ACC112 (cell line): ENCODE measurements at regions not wholly inside any gene's neighbourhood (a gene's known extent, or its start where the extent isn't known, plus 50 kb on each side); places are given as distances from the start of the nearest gene placed in this dataset.
"Not testable (repeated sequence)": the region's sequence is repeated elsewhere in the genome, so short reads cannot be mapped to it uniquely, and the experiment has no call there.

Experiments used
- H2AFZ ChIP-seq: fragments of 200-600 bp; sonication (generic); one replicate; pipeline ENCODE4 v1.6.0; 2017; ENCODE audit warnings: antibody characterized with exemption, low read length; ENCODE audit not compliant: unreplicated experiment
- H3K27ac ChIP-seq: fragments of 200-600 bp; sonication (generic); 2 replicates; pipeline ENCODE4 v1.5.1; 2014; ENCODE audit warnings: low read depth, mild to moderate bottlenecking, antibody characterized with exemption, low read length, moderate library complexity
- H3K27me3 ChIP-seq: fragments of 200-600 bp; sonication (generic); 2 replicates; pipeline ENCODE4 v1.6.1; 2014; ENCODE audit warnings: mild to moderate bottlenecking, antibody characterized with exemption, low read length, moderate library complexity, mixed read lengths; ENCODE audit not compliant: insufficient read depth
- H3K36me3 ChIP-seq: fragments of 200-600 bp; sonication (generic); 2 replicates; pipeline ENCODE4 v1.6.1; 2016; ENCODE audit warnings: mild to moderate bottlenecking, antibody characterized with exemption, low read length, moderate library complexity, mixed read lengths; ENCODE audit not compliant: insufficient read depth
- H3K4me1 ChIP-seq: fragments of 200-600 bp; sonication (generic); one replicate; pipeline ENCODE4 v1.6.1; 2016; ENCODE audit warnings: low read length, mixed read lengths; ENCODE audit not compliant: insufficient read depth, unreplicated experiment, control insufficient read depth
- H3K4me3 ChIP-seq: fragments of 200-600 bp; sonication (generic); 2 replicates; pipeline ENCODE4 v1.5.1; 2014; ENCODE audit warnings: mild to moderate bottlenecking, low read depth, low read length
- H3K79me2 ChIP-seq: fragments of 200-600 bp; sonication (generic); one replicate; pipeline ENCODE4 v1.6.0; 2016; ENCODE audit warnings: low read length; ENCODE audit not compliant: control insufficient read depth, unreplicated experiment, insufficient read depth

GRCh38 chr2:175326164-175326563, 144.7 kb upstream of the ATP5MC3 start:
- not testable (repeated sequence) for H3K4me3 ChIP-seq, H3K36me3 ChIP-seq, H3K79me2 ChIP-seq, H3K27ac ChIP-seq, H3K27me3 ChIP-seq, H3K4me1 ChIP-seq, H2AFZ ChIP-seq

- peaks cover 15% of the 10 kb centered on the region; the same call in 1 of the 2 replicates for H3K27me3 ChIP-seq
Measured at GRCh38 chr2:175323162-175323561, 141.7 kb upstream of the ATP5MC3 start.

GRCh38 chr2:175318542-175318941, 137.0 kb upstream of the ATP5MC3 start:
- H3K79me2 ChIP-seq: no peaks in the 10 kb centered on the region
- H3K4me1 ChIP-seq: no peaks in the 10 kb centered on the region
- no peak overlapping the region for H3K4me3 ChIP-seq
- no peak overlapping the region for H2AFZ ChIP-seq
- H3K36me3 ChIP-seq: no peaks in the 10 kb centered on the region
- no peak overlapping the region for H3K27ac ChIP-seq
- peaks cover 39% of the 10 kb centered on the region for H3K27me3 ChIP-seq

More at GRCh38 chr2:175323162-175323561, 141.7 kb upstream of the ATP5MC3 start:
- no peak overlapping the region for H2AFZ ChIP-seq
- H3K36me3 ChIP-seq: no peaks in the 10 kb centered on the region
- H3K4me3 ChIP-seq: no peak overlapping the region
- H3K79me2 ChIP-seq: no peaks in the 10 kb centered on the region
- H3K27ac ChIP-seq: no peak overlapping the region
- H3K4me1 ChIP-seq: no peaks in the 10 kb centered on the region

DNA sequence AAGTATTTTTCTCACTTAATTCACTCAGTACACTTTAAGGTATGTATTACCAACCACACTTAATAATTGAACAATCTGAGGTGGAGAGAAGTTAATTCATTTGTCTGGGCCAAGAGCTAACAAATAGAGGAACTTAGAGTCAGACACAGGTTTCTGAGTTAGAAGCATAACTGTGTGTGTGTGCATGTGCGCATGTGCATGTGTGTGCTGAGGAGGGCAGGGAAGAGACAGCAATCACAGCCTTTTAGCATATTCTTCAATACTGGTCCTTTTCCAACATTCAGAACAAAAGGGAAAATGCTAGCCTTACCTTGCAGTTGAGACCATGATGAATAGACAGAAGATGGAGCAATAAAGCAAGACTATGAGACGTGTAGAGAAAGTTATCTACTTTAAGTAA, 136.2 kb upstream of the ATP5MC3 start:
- no peak overlapping the region for H3K4me3 ChIP-seq
- no peaks in the 10 kb centered on the region for H3K79me2 ChIP-seq
- no peak overlapping the region for H2AFZ ChIP-seq
- peaks cover 47% of the 10 kb centered on the region for H3K27me3 ChIP-seq
- H3K27ac ChIP-seq: no peak overlapping the region
- no peaks in the 10 kb centered on the region for H3K4me1 ChIP-seq
- no peaks in the 10 kb centered on the region for H3K36me3 ChIP-seq

DNA sequence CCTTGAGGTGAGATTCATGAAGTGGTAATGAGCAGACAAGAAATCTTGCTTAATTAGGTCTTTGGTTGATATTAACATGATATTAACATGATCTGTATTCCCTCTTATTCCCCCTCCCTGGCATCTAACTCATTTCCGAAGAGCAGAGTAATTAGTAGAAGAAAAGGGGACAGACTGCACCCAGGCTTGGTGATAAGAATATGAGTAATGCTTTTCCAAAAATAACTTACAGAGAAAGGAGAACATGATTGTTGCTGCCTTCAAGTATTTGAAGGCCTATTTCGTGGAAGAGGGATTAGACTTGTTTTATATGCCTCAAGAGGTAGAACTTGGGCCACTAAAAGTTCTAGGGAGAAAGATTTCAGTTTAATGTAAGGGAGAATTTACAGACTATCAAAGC, 130.6 kb upstream of the ATP5MC3 start:
- Histone ChIP-seq H2AFZ (no peak overlapping the region), H3K27ac (no peak overlapping the region), H3K36me3 (no peaks in the 10 kb centered on the region), H3K4me3 (no peak overlapping the region), H3K4me1 (no peaks in the 10 kb centered on the region), H3K27me3 (peaks cover 67% of the 10 kb centered on the region), H3K79me2 (no peaks in the 10 kb centered on the region)

- no peaks in the 10 kb centered on the region for H3K4me1 ChIP-seq
- no peak overlapping the region for H3K27ac ChIP-seq
- H2AFZ ChIP-seq: no peak overlapping the region
- H3K79me2 ChIP-seq: no peaks in the 10 kb centered on the region
- H3K36me3 ChIP-seq: no peaks in the 10 kb centered on the region
- peaks cover 66% of the 10 kb centered on the region for H3K27me3 ChIP-seq
- H3K4me3 ChIP-seq: no peak overlapping the region
Measured at GRCh38 chr2:175310813-175311504, 129.4 kb upstream of the ATP5MC3 start.

- no peaks in the 10 kb centered on the region for H3K4me1 ChIP-seq
- H3K36me3 ChIP-seq: no peaks in the 10 kb centered on the region
- H3K27me3 ChIP-seq: peaks cover 74% of the 10 kb centered on the region
- H2AFZ ChIP-seq: no peak overlapping the region
- H3K4me3 ChIP-seq: no peak overlapping the region
- H3K79me2 ChIP-seq: no peaks in the 10 kb centered on the region
- no peak overlapping the region for H3K27ac ChIP-seq
Measured at GRCh38 chr2:175309799-175310198, 128.3 kb upstream of the ATP5MC3 start.

- Histone ChIP-seq H3K4me1 (no peaks in the 10 kb centered on the region), H3K27ac (no peak overlapping the region), H3K27me3 (peaks cover 71% of the 10 kb centered on the region), H3K36me3 (no peaks in the 10 kb centered on the region), H2AFZ (no peak overlapping the region), H3K79me2 (no peaks in the 10 kb centered on the region), H3K4me3 (no peak overlapping the region)
Measured at GRCh38 chr2:175308005-175308404, 126.5 kb upstream of the ATP5MC3 start.

GRCh38 chr2:175304541-175304940, 123.0 kb upstream of the ATP5MC3 start:
- no peak overlapping the region for H3K27ac ChIP-seq
- H3K4me1 ChIP-seq: no peaks in the 10 kb centered on the region
- no peaks in the 10 kb centered on the region for H3K79me2 ChIP-seq
- no peak overlapping the region for H2AFZ ChIP-seq
- no peaks in the 10 kb centered on the region for H3K36me3 ChIP-seq
- H3K4me3 ChIP-seq: no peak overlapping the region
- peaks cover 71% of the 10 kb centered on the region for H3K27me3 ChIP-seq

DNA sequence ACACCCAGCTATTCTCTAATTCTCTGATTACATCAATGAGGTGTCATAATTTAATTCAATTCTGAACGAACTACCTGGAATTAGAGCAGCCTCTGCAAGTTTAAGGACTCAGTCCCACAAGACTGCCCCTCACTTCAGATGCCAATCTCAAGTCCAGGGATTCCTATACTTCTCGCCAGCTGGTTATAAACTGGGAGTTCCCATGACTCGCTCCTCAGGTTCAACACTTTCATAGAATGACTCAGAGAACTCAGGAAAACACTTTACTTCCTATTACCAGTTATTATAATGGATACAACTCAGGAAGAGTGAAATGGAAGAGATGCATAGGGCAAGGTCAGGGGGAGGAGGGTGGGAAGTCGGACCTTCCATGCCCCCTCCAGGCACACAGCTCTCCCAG, 112.3 kb upstream of the ATP5MC3 start:
- H3K27me3 ChIP-seq: peaks cover 59% of the 10 kb centered on the region
- no peak overlapping the region for H3K4me3 ChIP-seq
- H3K79me2 ChIP-seq: no peaks in the 10 kb centered on the region
- H3K36me3 ChIP-seq: no peaks in the 10 kb centered on the region
- H3K27ac ChIP-seq: no peak overlapping the region
- no peaks in the 10 kb centered on the region for H3K4me1 ChIP-seq
- no peak overlapping the region for H2AFZ ChIP-seq

DNA sequence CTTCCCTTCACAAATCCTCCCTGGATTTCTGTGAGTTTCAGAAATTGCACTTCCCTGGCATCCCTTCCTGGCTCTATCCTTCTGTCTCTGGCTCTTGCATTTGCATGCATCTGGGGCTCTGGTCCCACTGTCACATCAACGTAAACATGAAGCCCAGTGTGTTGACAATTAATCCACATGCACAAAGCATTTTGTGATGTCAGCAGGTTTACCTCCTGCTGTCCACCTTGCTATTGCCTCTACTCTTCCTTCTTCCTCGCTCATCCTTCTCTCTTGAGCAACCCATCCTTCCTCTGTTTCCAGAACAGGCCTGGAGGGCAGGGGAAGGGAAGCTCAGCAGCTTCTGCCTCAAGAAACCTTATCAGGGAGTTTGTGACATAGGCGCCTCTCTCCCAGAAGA, 111.7 kb upstream of the ATP5MC3 start:
- Histone ChIP-seq H3K4me1 (no peaks in the 10 kb centered on the region), H3K27me3 (peaks cover 65% of the 10 kb centered on the region), H2AFZ (no peak overlapping the region), H3K79me2 (no peaks in the 10 kb centered on the region), H3K36me3 (no peaks in the 10 kb centered on the region), H3K27ac (no peak overlapping the region), H3K4me3 (no peak overlapping the region)
